Ishikawa (cell line): ENCODE measurements at regions not wholly inside any gene's neighbourhood (a gene's known extent, or its start where the extent isn't known, plus 50 kb on each side); places are given as distances from the start of the nearest gene placed in this dataset.

Experiments
- CEBPB ChIP-seq: IDR thresholded peaks from 2 replicates; pipeline ENCODE4 v1.6.1; 2012
- CREB1 ChIP-seq: IDR thresholded peaks from 2 replicates; pipeline ENCODE4 v1.6.1; 2012; ENCODE audit warnings: low read depth
- EGR1 ChIP-seq: IDR thresholded peaks from 2 replicates; pipeline ENCODE4 v1.6.1; 2012
- EP300 ChIP-seq: IDR thresholded peaks from 2 replicates; pipeline ENCODE4 v1.6.1; 2012; ENCODE audit warnings: borderline replicate concordance
- FOXM1 ChIP-seq: IDR thresholded peaks from 2 replicates; pipeline ENCODE4 v1.6.1; 2012; ENCODE audit warnings: low read depth, borderline replicate concordance
- NFIC ChIP-seq: IDR thresholded peaks from 2 replicates; pipeline ENCODE4 v1.6.1; 2012
- RAD21 ChIP-seq: IDR thresholded peaks from 2 replicates; pipeline ENCODE4 v1.6.1; 2012; ENCODE audit warnings: low read depth
- REST ChIP-seq: IDR thresholded peaks from 2 replicates; pipeline ENCODE4 v1.6.1; 2012; ENCODE audit warnings: low read depth, mild to moderate bottlenecking
- TAF1 ChIP-seq: IDR thresholded peaks from 2 replicates; pipeline ENCODE4 v1.6.1; 2012; ENCODE audit warnings: low read depth, mild to moderate bottlenecking
- TCF12 ChIP-seq: IDR thresholded peaks from 2 replicates; pipeline ENCODE4 v1.6.1; 2012; ENCODE audit warnings: low read depth
- TEAD4 ChIP-seq: IDR thresholded peaks from 2 replicates; pipeline ENCODE4 v1.6.1; 2012
- USF1 ChIP-seq: IDR thresholded peaks from 2 replicates; pipeline ENCODE4 v1.6.1; 2012
- YY1 ChIP-seq: IDR thresholded peaks from 2 replicates; pipeline ENCODE4 v1.6.1; 2012; ENCODE audit warnings: low read depth
- ZBTB7A ChIP-seq: IDR thresholded peaks from 2 replicates; pipeline ENCODE4 v1.6.1; 2012; ENCODE audit warnings: low read depth
- TF ChIP-seq, protein P1 (sequence below): IDR thresholded peaks from 2 replicates; pipeline ENCODE4 v1.6.1; 2012

- no peak for TF ChIP-seq ZBTB7A
These were observed 768.4 kb upstream of the DEFB115 start for GRCh38 chr20:30488941-30489613.

GRCh38 chr20:30489614-30490003 lies 767.9 kb upstream of the DEFB115 start:
- TF ChIP-seq YY1 (no peak), NFIC (no peak), CEBPB (no peak)

DNA sequence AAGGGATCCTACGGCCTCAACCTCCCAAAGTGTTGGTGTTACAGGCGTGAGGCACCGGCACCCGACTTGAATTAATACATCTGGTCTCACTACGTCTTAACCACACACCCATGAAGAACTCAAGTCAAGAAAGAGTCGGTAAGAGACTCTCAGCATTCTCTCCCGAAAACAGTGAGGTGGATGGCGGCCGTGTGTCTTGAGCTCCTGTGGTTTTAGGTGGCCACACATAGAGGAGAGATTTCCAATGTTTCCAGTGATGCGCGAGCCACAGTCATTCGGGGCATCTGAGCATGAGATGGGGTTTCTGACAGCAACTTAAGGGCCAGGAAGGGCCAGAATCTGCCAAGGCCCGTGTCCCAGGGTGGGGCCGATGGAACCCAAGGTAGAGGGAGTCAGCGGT lies 766.4 kb upstream of the DEFB115 start:
- TF ChIP-seq TEAD4 (no peak), RAD21 (no peak), CREB1 (no peak), REST (no peak), TCF12 (no peak), EP300 (no peak), ZBTB7A (no peak), TAF1 (no peak), FOXM1 (no peak), EGR1 (no peak), YY1 (no peak), USF1 (no peak), NFIC (no peak), CEBPB (no peak)
- TF ChIP-seq, protein P1, sequence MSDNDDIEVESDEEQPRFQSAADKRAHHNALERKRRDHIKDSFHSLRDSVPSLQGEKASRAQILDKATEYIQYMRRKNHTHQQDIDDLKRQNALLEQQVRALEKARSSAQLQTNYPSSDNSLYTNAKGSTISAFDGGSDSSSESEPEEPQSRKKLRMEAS = no peak

DNA sequence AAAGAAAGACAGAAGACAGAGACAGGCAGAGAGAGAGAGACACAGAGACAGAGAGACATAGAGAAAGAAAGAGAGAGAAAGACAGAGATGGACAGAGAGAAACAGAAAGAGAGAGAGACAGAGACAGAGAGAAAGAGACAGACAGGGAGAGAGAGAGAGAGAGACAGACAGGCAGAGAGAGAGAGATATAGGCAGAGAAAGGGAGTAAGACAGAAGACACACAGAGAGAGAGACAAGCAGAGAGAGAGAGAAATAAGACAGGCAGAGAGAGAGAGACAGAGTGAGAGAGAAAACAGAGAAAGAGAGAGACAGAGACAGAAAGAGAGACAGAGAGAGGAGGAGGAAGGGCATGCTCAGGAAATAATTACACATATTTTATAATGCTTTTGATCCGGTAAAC lies 758.3 kb upstream of the DEFB115 start:
- TF ChIP-seq FOXM1 = no peak
- no peak for TF ChIP-seq TEAD4
- TF ChIP-seq TAF1 = no peak
- TF ChIP-seq CREB1 = no peak
- no peak for TF ChIP-seq CEBPB
- TF ChIP-seq EGR1 = no peak
- TF ChIP-seq NFIC = no peak
- no peak for TF ChIP-seq ZBTB7A
- TF ChIP-seq, protein P1 = no peak
- no peak for TF ChIP-seq RAD21

DNA sequence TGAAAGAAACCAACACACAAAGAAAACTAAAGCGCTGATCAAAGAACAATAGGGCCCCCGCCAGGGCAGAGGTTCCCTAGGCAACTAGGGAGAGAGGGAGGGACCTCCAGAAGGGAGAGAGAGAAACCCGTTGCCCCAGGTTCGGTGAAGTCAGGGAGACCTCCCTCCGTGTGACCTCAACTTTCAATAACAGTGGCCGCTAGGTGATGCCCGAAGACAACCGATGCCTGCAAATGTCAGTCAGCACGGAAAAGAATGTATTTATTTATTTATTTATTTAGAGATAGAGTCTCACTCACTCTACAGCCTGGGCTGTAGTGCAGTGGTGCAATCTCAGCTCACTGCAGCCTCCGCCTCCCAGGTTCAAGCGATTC lies 757.0 kb upstream of the DEFB115 start:
- peak; percentile 32; the same call in 1 of the 2 replicates for TF ChIP-seq RAD21

DNA sequence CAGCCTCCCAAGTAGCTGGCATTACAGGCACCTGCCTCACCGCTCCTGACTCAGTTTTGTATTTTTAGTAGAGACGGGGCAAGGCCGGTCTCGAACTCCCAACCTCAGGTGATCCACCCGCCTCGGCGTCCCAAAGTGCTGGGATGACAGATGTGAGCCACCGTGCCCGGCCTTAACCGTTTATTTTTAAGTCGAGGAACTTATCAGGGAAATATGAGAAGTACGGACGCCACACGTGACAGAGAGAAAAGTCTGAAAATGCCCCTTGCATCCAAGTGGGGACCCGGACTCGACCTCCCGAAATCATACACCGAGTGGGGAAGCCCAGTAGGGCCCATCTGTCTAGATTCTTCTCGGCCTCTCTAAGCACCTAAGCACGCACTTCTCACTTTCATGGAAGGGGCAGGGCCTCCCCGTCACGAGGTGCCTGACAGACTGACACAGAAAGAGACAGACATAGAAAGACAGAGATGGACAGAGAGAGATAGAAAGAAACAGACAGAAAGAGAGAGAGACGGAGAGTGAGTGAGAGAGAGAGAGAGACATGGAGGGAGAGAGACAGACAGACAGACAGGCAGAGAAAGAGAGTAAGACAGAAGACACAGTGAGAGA lies 756.5 kb upstream of the DEFB115 start:
- TF ChIP-seq, protein P1 = no peak
- TF ChIP-seq CREB1 = no peak
- no peak for TF ChIP-seq TEAD4
- no peak for TF ChIP-seq FOXM1
- TF ChIP-seq RAD21 = no peak
- no peak for TF ChIP-seq TAF1
- TF ChIP-seq ZBTB7A = no peak

DNA sequence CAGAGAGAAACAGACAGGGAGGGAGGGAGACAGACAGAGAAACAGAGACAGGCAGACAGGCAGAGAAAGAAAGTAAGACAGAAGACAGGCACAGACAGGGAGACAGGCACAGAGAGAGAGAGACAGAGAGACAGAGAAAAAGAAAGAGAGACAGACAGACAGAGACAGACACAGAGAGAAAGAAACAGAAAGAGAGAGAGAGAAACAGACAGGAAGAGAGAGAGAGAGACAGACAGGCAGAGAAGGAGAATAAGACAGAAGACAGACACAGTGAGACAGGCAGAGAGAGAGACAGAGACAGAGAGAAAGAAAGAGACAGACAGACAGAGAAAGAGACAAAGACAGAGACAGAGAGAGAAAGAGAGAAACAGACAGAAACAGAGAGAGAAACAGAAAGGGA lies 754.8 kb upstream of the DEFB115 start:
- TF ChIP-seq RAD21 (no peak), NFIC (no peak), TAF1 (no peak), TEAD4 (no peak), USF1 (no peak), EGR1 (no peak), REST (no peak), YY1 (no peak), TCF12 (no peak), FOXM1 (no peak), EP300 (no peak), ZBTB7A (no peak), CEBPB (no peak), CREB1 (no peak)
- TF ChIP-seq, protein P1 = no peak
